ENCODE measurements at regions not wholly inside any gene's neighbourhood (a gene's known extent, or its start where the extent isn't known, plus 50 kb on each side); places are given as distances from the start of the nearest gene placed in this dataset.

GRCh38 chr16:86166414-86166813 lies 267.5 kb downstream of the IRF8 start:
- no peak overlapping the region for H3K4me3 ChIP-seq
- no peak for DNase-seq
- H3K27ac ChIP-seq, result no peak overlapping the region
- no peaks in the 10 kb centered on the region for H3K27me3 ChIP-seq
- no peaks in the 10 kb centered on the region for H3K9me3 ChIP-seq (replicated peaks)
- H3K4me1 ChIP-seq, result peaks cover 6% of the 10 kb centered on the region
- no peaks in the 10 kb centered on the region for H3K36me3 ChIP-seq

- no peaks in the 10 kb centered on the region for H3K9me3 ChIP-seq (replicated peaks)
- peaks cover 6% of the 10 kb centered on the region for H3K4me1 ChIP-seq
- H3K36me3 ChIP-seq, result no peaks in the 10 kb centered on the region
- no peak overlapping the region for H3K27ac ChIP-seq
- no peak for DNase-seq
- H3K27me3 ChIP-seq, result no peaks in the 10 kb centered on the region
- H3K4me3 ChIP-seq, result no peak overlapping the region
Observed at GRCh38 chr16:86167061-86167460, 268.1 kb downstream of the IRF8 start.

- DNase-seq, result peak in 1 of 2 experiments; percentile 23
- peaks cover 6% of the 10 kb centered on the region for H3K4me1 ChIP-seq
- no peaks in the 10 kb centered on the region for H3K9me3 ChIP-seq (replicated peaks)
- H3K4me3 ChIP-seq, result peak overlapping the region; percentile 42
- peak overlapping the region; percentile 64 for H3K27ac ChIP-seq
- H3K27me3 ChIP-seq, result no peaks in the 10 kb centered on the region
- H3K36me3 ChIP-seq, result no peaks in the 10 kb centered on the region
Observed at GRCh38 chr16:86170720-86171119, 271.8 kb downstream of the IRF8 start.

- H3K27me3 ChIP-seq, result no peaks in the 10 kb centered on the region
- peak; percentile 36 to 43 for DNase-seq
- no peaks in the 10 kb centered on the region for H3K9me3 ChIP-seq (replicated peaks)
Observed at GRCh38 chr16:86171329-86171728, 272.4 kb downstream of the IRF8 start.

GRCh38 chr16:86175816-86176215 lies 276.9 kb downstream of the IRF8 start:
- H3K4me1 ChIP-seq, result peaks cover 6% of the 10 kb centered on the region
- H3K27ac ChIP-seq, result no peak overlapping the region
- DNase-seq, result no peak
- H3K4me3 ChIP-seq, result no peak overlapping the region
- no peaks in the 10 kb centered on the region for H3K36me3 ChIP-seq
- H3K9me3 ChIP-seq (replicated peaks), result no peaks in the 10 kb centered on the region
- no peaks in the 10 kb centered on the region for H3K27me3 ChIP-seq

More at GRCh38 chr16:86171329-86171728, 272.4 kb downstream of the IRF8 start:
- H3K27ac ChIP-seq, result peak overlapping the region; percentile 64
- no peaks in the 10 kb centered on the region for H3K36me3 ChIP-seq
- H3K4me3 ChIP-seq, result peak overlapping the region; percentile 42
- peaks cover 6% of the 10 kb centered on the region for H3K4me1 ChIP-seq

GRCh38 chr16:86176462-86176861 lies 277.5 kb downstream of the IRF8 start:
- Histone ChIP-seq H3K9me3 (replicated peaks) (no peaks in the 10 kb centered on the region), H3K36me3 (no peaks in the 10 kb centered on the region), H3K27ac (no peak overlapping the region), H3K4me1 (no peaks in the 10 kb centered on the region), H3K27me3 (no peaks in the 10 kb centered on the region), H3K4me3 (no peak overlapping the region)
- DNase-seq, result no peak

GRCh38 chr16:86180244-86180643 lies 281.3 kb downstream of the IRF8 start:
- no peaks in the 10 kb centered on the region for H3K27me3 ChIP-seq
- no peaks in the 10 kb centered on the region for H3K9me3 ChIP-seq (replicated peaks)
- no peak for DNase-seq
- no peak overlapping the region for H3K27ac ChIP-seq
- H3K4me3 ChIP-seq, result no peak overlapping the region
- H3K36me3 ChIP-seq, result no peaks in the 10 kb centered on the region
- H3K4me1 ChIP-seq, result no peaks in the 10 kb centered on the region

GRCh38 chr16:86180780-86181179 lies 281.8 kb downstream of the IRF8 start:
- no peaks in the 10 kb centered on the region for H3K9me3 ChIP-seq (replicated peaks)

GRCh38 chr16:86181526-86181925 lies 282.6 kb downstream of the IRF8 start:
- no peak overlapping the region for H3K4me3 ChIP-seq
- H3K9me3 ChIP-seq (replicated peaks), result no peaks in the 10 kb centered on the region
- H3K27ac ChIP-seq, result no peak overlapping the region
- no peak for DNase-seq
- H3K27me3 ChIP-seq, result no peaks in the 10 kb centered on the region
- H3K36me3 ChIP-seq, result no peaks in the 10 kb centered on the region
- H3K4me1 ChIP-seq, result no peaks in the 10 kb centered on the region

More at GRCh38 chr16:86180780-86181179, 281.8 kb downstream of the IRF8 start:
- H3K27ac ChIP-seq, result no peak overlapping the region
- H3K4me3 ChIP-seq, result no peak overlapping the region
- no peaks in the 10 kb centered on the region for H3K27me3 ChIP-seq
- no peak for DNase-seq
- no peaks in the 10 kb centered on the region for H3K4me1 ChIP-seq
- H3K36me3 ChIP-seq, result no peaks in the 10 kb centered on the region

GRCh38 chr16:86184185-86184584 lies 285.2 kb downstream of the IRF8 start:
- no peak for DNase-seq
- Histone ChIP-seq H3K36me3 (no peaks in the 10 kb centered on the region), H3K27me3 (no peaks in the 10 kb centered on the region), H3K4me1 (no peaks in the 10 kb centered on the region), H3K27ac (no peak overlapping the region), H3K9me3 (replicated peaks) (no peaks in the 10 kb centered on the region), H3K4me3 (no peak overlapping the region)

GRCh38 chr16:86185089-86185488 lies 286.1 kb downstream of the IRF8 start:
- H3K27ac ChIP-seq, result no peak overlapping the region
- H3K4me3 ChIP-seq, result no peak overlapping the region
- no peaks in the 10 kb centered on the region for H3K27me3 ChIP-seq
- DNase-seq, result no peak
- no peaks in the 10 kb centered on the region for H3K9me3 ChIP-seq (replicated peaks)
- H3K36me3 ChIP-seq, result no peaks in the 10 kb centered on the region
- H3K4me1 ChIP-seq, result no peaks in the 10 kb centered on the region

GRCh38 chr16:86186313-86186712 lies 287.4 kb downstream of the IRF8 start:
- no peaks in the 10 kb centered on the region for H3K27me3 ChIP-seq

GRCh38 chr16:86189934-86190333 lies 291.0 kb downstream of the IRF8 start:
- DNase-seq, result no peak
- Histone ChIP-seq H3K27ac (no peak overlapping the region), H3K27me3 (no peaks in the 10 kb centered on the region), H3K4me3 (no peak overlapping the region), H3K9me3 (replicated peaks) (no peaks in the 10 kb centered on the region), H3K4me1 (peaks cover 4% of the 10 kb centered on the region), H3K36me3 (no peaks in the 10 kb centered on the region)

More at GRCh38 chr16:86186313-86186712, 287.4 kb downstream of the IRF8 start:
- Histone ChIP-seq H3K36me3 (no peaks in the 10 kb centered on the region), H3K4me1 (no peaks in the 10 kb centered on the region), H3K4me3 (no peak overlapping the region), H3K9me3 (replicated peaks) (no peaks in the 10 kb centered on the region), H3K27ac (no peak overlapping the region)
- DNase-seq, result no peak

GRCh38 chr16:86191663-86192062 lies 292.7 kb downstream of the IRF8 start:
- H3K9me3 ChIP-seq (replicated peaks), result no peaks in the 10 kb centered on the region
- no peaks in the 10 kb centered on the region for H3K36me3 ChIP-seq
- H3K4me1 ChIP-seq, result peaks cover 12% of the 10 kb centered on the region
- DNase-seq, result no peak
- no peak overlapping the region for H3K4me3 ChIP-seq
- H3K27me3 ChIP-seq, result no peaks in the 10 kb centered on the region
- H3K27ac ChIP-seq, result no peak overlapping the region

- Histone ChIP-seq H3K4me3 (no peak overlapping the region), H3K9me3 (replicated peaks) (no peaks in the 10 kb centered on the region), H3K4me1 (peaks cover 12% of the 10 kb centered on the region), H3K27me3 (no peaks in the 10 kb centered on the region), H3K36me3 (no peaks in the 10 kb centered on the region), H3K27ac (no peak overlapping the region)
- DNase-seq, result no peak
Observed at GRCh38 chr16:86193528-86194193, 294.7 kb downstream of the IRF8 start.

All from SJCRH30 (cell line).